OCI-LY7 (cell line): ENCODE measurements at regions not wholly inside any gene's neighbourhood (a gene's known extent, or its start where the extent isn't known, plus 50 kb on each side); places are given as distances from the start of the nearest gene placed in this dataset.

ENCODE experiments used
- BruUV-seq: library from RNA; stranded (reverse); fragments of 400-500 nt; replicated peaks from 2 replicates; lab custom pipeline; 2021; lab: Mats Ljungman, UMichigan
- CTCF ChIA-PET: fragments of 300-600 bp; sonication (Branson Sonifier 250); formaldehyde crosslinking; loops from one replicate; lab custom pipeline; 2022; ENCODE audit warnings: antibody characterized with exemption; ENCODE audit not compliant: unreplicated experiment; lab: Charles Lee
- POLR2A ChIA-PET: fragments of 300-600 bp; sonication (Branson Sonifier 250); formaldehyde crosslinking; loops from one replicate; lab custom pipeline; 2022; ENCODE audit warnings: antibody characterized with exemption; lab: Charles Lee
- DNase-seq: peaks from one replicate; pipeline ENCODE4 v3.0.0-alpha.2; 2015; ENCODE audit warnings: low spot score
- H2AFZ ChIP-seq: fragments of 200-600 bp; sonication (generic), shearing (Covaris generic); 2 replicates; pipeline ENCODE4 v1.6.1; 2014; ENCODE audit warnings: mild to moderate bottlenecking, antibody characterized with exemption, low read length, moderate library complexity
- H3K27ac ChIP-seq: fragments of 200-600 bp; sonication (generic); 2 replicates; pipeline ENCODE4 v1.5.1; 2014; ENCODE audit warnings: mixed run types, low read depth, mild to moderate bottlenecking, moderate library complexity, low read length, inconsistent platforms; ENCODE audit not compliant: poor library complexity, severe bottlenecking
- H3K36me3 ChIP-seq: fragments of 200-600 bp; sonication (generic); 2 replicates; pipeline ENCODE4 v1.6.1; 2014; ENCODE audit warnings: mild to moderate bottlenecking, antibody characterized with exemption, low read length, moderate library complexity, mixed read lengths; ENCODE audit not compliant: insufficient read depth
- H3K4me1 ChIP-seq: fragments of 200-600 bp; sonication (generic); 2 replicates; pipeline ENCODE4 v1.5.1; 2014; ENCODE audit warnings: mild to moderate bottlenecking, low read length; ENCODE audit not compliant: insufficient read depth, poor library complexity, severe bottlenecking
- H3K4me2 ChIP-seq: fragments of 200-600 bp; sonication (generic); 2 replicates; pipeline ENCODE4 v1.6.1; 2014; ENCODE audit warnings: mild to moderate bottlenecking, low read length
- H3K4me3 ChIP-seq: fragments of 200-600 bp; sonication (generic); 2 replicates; pipeline ENCODE4 v1.5.1; 2014; ENCODE audit warnings: mild to moderate bottlenecking, low read depth, low read length; ENCODE audit not compliant: poor library complexity, severe bottlenecking
- H3K79me2 ChIP-seq: fragments of 200-600 bp; sonication (generic); 2 replicates; pipeline ENCODE4 v1.6.1; 2016; ENCODE audit warnings: low read depth, mild to moderate bottlenecking, low read length, moderate library complexity, mixed read lengths; ENCODE audit not compliant: insufficient read depth
- H3K9me2 ChIP-seq: fragments of 200-600 bp; sonication (generic); 2 replicates; pipeline ENCODE4 v1.6.1; 2016; ENCODE audit warnings: mild to moderate bottlenecking, low read length, mixed read lengths; ENCODE audit not compliant: insufficient read depth
- H3K9me3 ChIP-seq: fragments of 200-600 bp; sonication (generic); 2 replicates; pipeline ENCODE4 v1.6.1; 2014; ENCODE audit warnings: mild to moderate bottlenecking, mixed run types, low read length, mixed read lengths
- H4K20me1 ChIP-seq: fragments of 200-600 bp; sonication (generic); 2 replicates; pipeline ENCODE4 v1.6.1; 2014; ENCODE audit warnings: mild to moderate bottlenecking, antibody characterized with exemption, low read length, moderate library complexity, mixed read lengths; ENCODE audit not compliant: insufficient read depth
- EZH2phosphoT487 ChIP-seq: fragments of 200-600 bp; sonication (generic); IDR thresholded peaks from 2 replicates; pipeline ENCODE4 v1.6.1; 2018; ENCODE audit warnings: low read depth, borderline replicate concordance, mild to moderate bottlenecking, mixed run types, antibody characterized with exemption, low read length, moderate library complexity, mixed read lengths
- intact Hi-C: fragments of 100-400 bp; cut with micrococcal nuclease; formaldehyde crosslinking; loops from one replicate; pipeline ENCODE4 v1.10.0; 2022; ENCODE audit not compliant: unreplicated experiment
- TF ChIP-seq, protein P1 (sequence below): fragments of 200-600 bp; sonication (generic); conservative IDR thresholded peaks from 2 replicates; pipeline ENCODE4 v1.5.1; 2014; ENCODE audit warnings: mild to moderate bottlenecking, antibody characterized with exemption, low read length, moderate library complexity, mixed read lengths

DNA sequence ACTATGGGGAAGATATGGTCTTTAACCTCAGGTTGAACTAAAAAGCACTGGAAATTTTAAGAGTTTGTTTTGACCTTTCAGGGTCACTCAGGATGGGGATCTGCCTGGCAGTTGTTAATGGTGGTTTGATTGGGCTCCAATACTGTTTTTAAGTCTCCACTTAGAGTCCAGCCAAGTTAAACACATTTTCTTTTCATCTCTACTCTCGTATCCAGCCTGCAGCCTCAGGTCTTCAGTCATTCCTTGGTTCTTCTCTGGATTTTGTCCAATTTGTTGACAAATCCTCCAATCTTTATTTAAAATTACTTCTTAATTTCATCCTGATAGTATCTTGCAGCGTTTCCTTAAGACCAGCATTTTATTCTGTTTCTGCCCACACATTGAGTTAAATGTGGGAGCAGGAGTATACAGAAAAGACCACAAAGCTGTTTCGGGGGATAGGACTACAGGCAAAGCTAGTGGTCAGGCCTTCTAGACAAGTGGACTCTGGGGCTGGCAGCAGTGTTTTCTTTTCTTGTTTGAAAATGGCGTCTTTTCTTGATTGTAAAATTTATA lies 133.2 kb upstream of the INHBA start:
- H3K9me3 ChIP-seq, result no peaks in the 10 kb centered on the region

DNA sequence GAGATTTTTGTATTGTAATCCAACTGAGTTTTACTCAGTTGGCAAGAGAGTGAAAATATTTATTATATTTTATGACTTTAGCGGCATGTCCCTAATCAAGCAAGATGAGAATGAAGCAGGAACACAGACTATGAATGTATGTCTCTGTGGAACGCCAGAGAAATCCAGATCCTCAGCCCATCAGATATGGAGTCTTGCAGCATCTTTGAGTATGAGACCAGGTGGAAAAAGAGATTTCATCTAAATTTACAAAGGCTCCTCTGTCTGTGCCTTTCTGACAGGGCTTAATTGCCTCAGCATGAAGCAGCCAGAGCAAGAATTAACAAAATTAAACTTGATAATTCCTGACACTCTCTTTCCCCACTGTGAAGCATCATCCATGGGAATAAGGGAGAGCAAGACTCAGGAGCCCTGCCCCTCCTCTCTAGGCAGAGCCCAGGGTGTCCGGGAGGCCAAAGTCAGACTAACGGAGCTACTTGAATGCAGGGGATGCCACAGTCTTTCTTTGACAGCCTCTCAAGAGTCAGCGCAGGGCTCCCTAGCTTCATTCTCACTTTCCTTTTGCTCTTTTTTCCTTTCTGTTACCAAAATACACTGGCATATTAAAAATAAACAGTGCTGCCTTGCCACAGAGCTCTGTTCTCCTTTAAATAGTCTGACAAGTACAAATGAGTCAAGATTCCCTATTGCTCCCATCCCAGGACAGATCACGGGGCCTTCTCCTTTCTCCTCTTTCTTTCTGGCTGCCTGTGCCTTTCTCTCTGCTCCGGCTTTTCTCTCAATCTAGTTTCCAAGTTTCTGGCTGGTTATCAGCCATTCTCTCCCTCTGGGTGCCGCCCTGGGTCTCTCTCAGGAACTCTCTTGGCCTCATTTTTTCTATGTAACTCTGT lies 132.2 kb upstream of the INHBA start:
- DNase-seq, result no peak
- Histone ChIP-seq H3K27ac (no peak overlapping the region), H3K4me2 (no peak overlapping the region), H3K9me2 (no peaks in the 10 kb centered on the region), H4K20me1 (no peaks in the 10 kb centered on the region), H3K4me1 (no peaks in the 10 kb centered on the region), H3K36me3 (no peaks in the 10 kb centered on the region), H3K9me3 (no peaks in the 10 kb centered on the region), H3K79me2 (no peaks in the 10 kb centered on the region), H2AFZ (no peak overlapping the region), H3K4me3 (no peak overlapping the region)
- ChIA-PET CTCF (no interaction called here), POLR2A (no interaction called here)
- intact Hi-C loops, result no loop called here
- no TSS peak for BruUV-seq
- TF ChIP-seq, protein P1, sequence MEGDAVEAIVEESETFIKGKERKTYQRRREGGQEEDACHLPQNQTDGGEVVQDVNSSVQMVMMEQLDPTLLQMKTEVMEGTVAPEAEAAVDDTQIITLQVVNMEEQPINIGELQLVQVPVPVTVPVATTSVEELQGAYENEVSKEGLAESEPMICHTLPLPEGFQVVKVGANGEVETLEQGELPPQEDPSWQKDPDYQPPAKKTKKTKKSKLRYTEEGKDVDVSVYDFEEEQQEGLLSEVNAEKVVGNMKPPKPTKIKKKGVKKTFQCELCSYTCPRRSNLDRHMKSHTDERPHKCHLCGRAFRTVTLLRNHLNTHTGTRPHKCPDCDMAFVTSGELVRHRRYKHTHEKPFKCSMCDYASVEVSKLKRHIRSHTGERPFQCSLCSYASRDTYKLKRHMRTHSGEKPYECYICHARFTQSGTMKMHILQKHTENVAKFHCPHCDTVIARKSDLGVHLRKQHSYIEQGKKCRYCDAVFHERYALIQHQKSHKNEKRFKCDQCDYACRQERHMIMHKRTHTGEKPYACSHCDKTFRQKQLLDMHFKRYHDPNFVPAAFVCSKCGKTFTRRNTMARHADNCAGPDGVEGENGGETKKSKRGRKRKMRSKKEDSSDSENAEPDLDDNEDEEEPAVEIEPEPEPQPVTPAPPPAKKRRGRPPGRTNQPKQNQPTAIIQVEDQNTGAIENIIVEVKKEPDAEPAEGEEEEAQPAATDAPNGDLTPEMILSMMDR, result no peak

More for the DNA sequence above, 133.2 kb upstream of the INHBA start:
- H2AFZ ChIP-seq, result no peak overlapping the region
- no peak overlapping the region for H3K4me3 ChIP-seq
- H3K27ac ChIP-seq, result no peak overlapping the region
- CTCF ChIA-PET, result no interaction called here
- no peaks in the 10 kb centered on the region for H3K4me1 ChIP-seq
- BruUV-seq, result no TSS peak
- no peak overlapping the region for H3K4me2 ChIP-seq
- intact Hi-C loops, result no loop called here
- DNase-seq, result no peak
- no peaks in the 10 kb centered on the region for H4K20me1 ChIP-seq
- H3K9me2 ChIP-seq, result no peaks in the 10 kb centered on the region
- H3K79me2 ChIP-seq, result no peaks in the 10 kb centered on the region
- POLR2A ChIA-PET, result no interaction called here
- TF ChIP-seq EZH2phosphoT487, result no peak
- TF ChIP-seq, protein P1, result no peak
- no peaks in the 10 kb centered on the region for H3K36me3 ChIP-seq

DNA sequence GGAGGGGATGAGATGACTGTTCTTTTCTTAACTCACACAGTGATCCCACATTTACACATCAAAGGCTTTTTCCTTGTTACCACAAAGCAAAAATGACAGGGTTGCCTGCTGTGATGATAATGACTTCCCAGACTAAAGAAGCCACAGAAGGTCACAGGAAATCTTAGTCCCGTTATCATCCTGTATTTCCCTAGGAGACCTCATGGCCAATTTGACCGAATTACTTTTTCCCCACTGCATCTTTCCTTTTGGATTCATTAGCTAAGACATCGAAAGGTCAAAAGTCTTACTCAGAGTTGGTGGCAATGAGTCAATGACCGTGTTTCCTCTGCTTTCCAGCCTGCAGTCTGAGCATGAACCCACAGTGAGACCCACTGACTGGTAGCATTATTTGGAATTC lies 130.1 kb upstream of the INHBA start:
- Histone ChIP-seq H3K4me1 (no peaks in the 10 kb centered on the region), H3K4me3 (no peak overlapping the region), H4K20me1 (no peaks in the 10 kb centered on the region), H3K27ac (no peak overlapping the region), H3K36me3 (no peaks in the 10 kb centered on the region), H2AFZ (no peak overlapping the region), H3K4me2 (no peak overlapping the region), H3K79me2 (no peaks in the 10 kb centered on the region), H3K9me2 (no peaks in the 10 kb centered on the region), H3K9me3 (no peaks in the 10 kb centered on the region)
- TF ChIP-seq, protein P1, result no peak
- no peak for TF ChIP-seq EZH2phosphoT487
- ChIA-PET POLR2A (no interaction called here), CTCF (no interaction called here)
- no TSS peak for BruUV-seq
- intact Hi-C loops, result no loop called here
- DNase-seq, result no peak
